ENCODE measurements at regions not wholly inside any gene's neighbourhood (a gene's known extent, or its start where the extent isn't known, plus 50 kb on each side); places are given as distances from the start of the nearest gene placed in this dataset.

- H3K4me3 Mint-ChIP-seq = peak overlapping the region in 1 of 10 donors; percentile 34
- intact Hi-C loops (cut with micrococcal nuclease) = no loop called here
- ChIA-PET CTCF (no interaction called here), POLR2A (no interaction called here)
- Histone ChIP-seq H3K27ac (ENCODE audit: low read depth, low read length) (no peak overlapping the region), H3K9me3 (ENCODE audit: control insufficient read depth in 2 of 3, low read length in 3 of 3) (no peaks in the 10 kb centered on the region), H3K27me3 (ENCODE audit: control insufficient read depth in 2 of 2, insufficient read depth in 2 of 2, low read length in 2 of 2) (peaks cover 0 to 7% of the 10 kb centered on the region in 2 donors), H3K4me3 (ENCODE audit: low read length) (no peak overlapping the region), H3K4me1 (ENCODE audit: control insufficient read depth in 2 of 2, insufficient read depth in 2 of 2, low read length in 2 of 2) (no peaks in the 10 kb centered on the region), H3K36me3 (ENCODE audit: control insufficient read depth in 2 of 3, insufficient read depth in 3 of 3, low read length in 3 of 3) (no peaks in the 10 kb centered on the region)
- ATAC-seq (peak; percentile 40), DNase-seq (no peak)
- peaks cover 0 to 7% (median 0%) of the 10 kb centered on the region in 11 donors for H3K9me3 Mint-ChIP-seq
- H3K27ac Mint-ChIP-seq = peak overlapping the region in 1 of 9 donors; percentile 30
- H3K27me3 Mint-ChIP-seq = peaks cover 5 to 31% (median 12%) of the 10 kb centered on the region in 5 donors
- peaks cover 0 to 9% (median 0%) of the 10 kb centered on the region in 5 donors for H3K36me3 Mint-ChIP-seq
- peaks cover 0 to 23% (median 0%) of the 10 kb centered on the region in 7 donors for H3K4me1 Mint-ChIP-seq
Observed at GRCh38 chr16:79717333-79718137, 117.0 kb upstream of the MAF start.

- Mint-ChIP-seq H3K4me3 (peak overlapping the region in 1 of 10 donors; percentile 34), H3K36me3 (peaks cover 0 to 5% (median 0%) of the 10 kb centered on the region in 5 donors), H3K4me1 (peaks cover 0 to 23% (median 0%) of the 10 kb centered on the region in 7 donors), H3K27ac (peak overlapping the region in 1 of 9 donors; percentile 30), H3K27me3 (peaks cover 5 to 31% (median 12%) of the 10 kb centered on the region in 5 donors), H3K9me3 (peaks cover 0 to 3% (median 0%) of the 10 kb centered on the region in 11 donors)
- Histone ChIP-seq H3K4me3 (ENCODE audit: low read length) (no peak overlapping the region), H3K27me3 (ENCODE audit: control insufficient read depth in 2 of 2, insufficient read depth in 2 of 2, low read length in 2 of 2) (peaks cover 0 to 7% of the 10 kb centered on the region in 2 donors), H3K4me1 (ENCODE audit: control insufficient read depth in 2 of 2, insufficient read depth in 2 of 2, low read length in 2 of 2) (no peaks in the 10 kb centered on the region), H3K27ac (ENCODE audit: low read depth, low read length) (no peak overlapping the region), H3K9me3 (ENCODE audit: control insufficient read depth in 2 of 3, low read length in 3 of 3) (no peaks in the 10 kb centered on the region), H3K36me3 (ENCODE audit: control insufficient read depth in 2 of 3, insufficient read depth in 3 of 3, low read length in 3 of 3) (no peaks in the 10 kb centered on the region)
- DNase-seq (no peak), ATAC-seq (peak; percentile 31)
- intact Hi-C loops (cut with micrococcal nuclease) = no loop called here
- ChIA-PET POLR2A (no interaction called here), CTCF (no interaction called here)
Observed at GRCh38 chr16:79716645-79717332, 116.3 kb upstream of the MAF start.

- Mint-ChIP-seq H3K27me3 (peaks cover 5 to 27% (median 12%) of the 10 kb centered on the region in 5 donors), H3K4me3 (peak overlapping the region in 1 of 10 donors; percentile 43), H3K36me3 (peaks cover 0 to 5% (median 0%) of the 10 kb centered on the region in 5 donors), H3K4me1 (peaks cover 0 to 23% (median 0%) of the 10 kb centered on the region in 7 donors), H3K27ac (no peak overlapping the region), H3K9me3 (peaks cover 0 to 3% (median 0%) of the 10 kb centered on the region in 11 donors)
- peaks cover 0 to 7% of the 10 kb centered on the region in 2 donors for H3K27me3 ChIP-seq (ENCODE audit: control insufficient read depth in 2 of 2, insufficient read depth in 2 of 2, low read length in 2 of 2)
- ChIA-PET POLR2A (no interaction called here), CTCF (no interaction called here)
- ATAC-seq (no peak), DNase-seq (no peak)
- no peak overlapping the region for H3K27ac ChIP-seq (ENCODE audit: low read depth, low read length)
- intact Hi-C loops (cut with micrococcal nuclease) = no loop called here
- H3K36me3 ChIP-seq (ENCODE audit: control insufficient read depth in 2 of 3, insufficient read depth in 3 of 3, low read length in 3 of 3) = no peaks in the 10 kb centered on the region
- no peaks in the 10 kb centered on the region for H3K4me1 ChIP-seq (ENCODE audit: control insufficient read depth in 2 of 2, insufficient read depth in 2 of 2, low read length in 2 of 2)
- no peaks in the 10 kb centered on the region for H3K9me3 ChIP-seq (ENCODE audit: control insufficient read depth in 2 of 3, low read length in 3 of 3)
- H3K4me3 ChIP-seq (ENCODE audit: low read length) = no peak overlapping the region
Observed at GRCh38 chr16:79715061-79715460, 114.5 kb upstream of the MAF start.

GRCh38 chr16:79714440-79714839 is 113.9 kb upstream of the MAF start:
- Mint-ChIP-seq H3K27ac (no peak overlapping the region), H3K27me3 (peaks cover 5 to 22% (median 12%) of the 10 kb centered on the region in 5 donors), H3K36me3 (peaks cover 0 to 5% (median 0%) of the 10 kb centered on the region in 5 donors), H3K4me3 (no peak overlapping the region), H3K4me1 (peaks cover 0 to 23% (median 0%) of the 10 kb centered on the region in 7 donors), H3K9me3 (peaks cover 0 to 2% (median 0%) of the 10 kb centered on the region in 11 donors)
- ChIA-PET CTCF (no interaction called here), POLR2A (no interaction called here)
- Histone ChIP-seq H3K9me3 (ENCODE audit: control insufficient read depth in 2 of 3, low read length in 3 of 3) (no peaks in the 10 kb centered on the region), H3K27ac (ENCODE audit: low read depth, low read length) (no peak overlapping the region), H3K4me1 (ENCODE audit: control insufficient read depth in 2 of 2, insufficient read depth in 2 of 2, low read length in 2 of 2) (no peaks in the 10 kb centered on the region), H3K27me3 (ENCODE audit: control insufficient read depth in 2 of 2, insufficient read depth in 2 of 2, low read length in 2 of 2) (peaks cover 0 to 7% of the 10 kb centered on the region in 2 donors), H3K4me3 (ENCODE audit: low read length) (no peak overlapping the region), H3K36me3 (ENCODE audit: control insufficient read depth in 2 of 3, insufficient read depth in 3 of 3, low read length in 3 of 3) (no peaks in the 10 kb centered on the region)
- ATAC-seq (no peak), DNase-seq (no peak)
- intact Hi-C loops (cut with micrococcal nuclease) = loop anchor here in 1 of 2 donors (5.0 kb wide), 1 partner anchor 112 kb away; the partner anchor contains the start of gene MAF

GRCh38 chr16:79713609-79714309 is 113.2 kb upstream of the MAF start:
- H3K4me1 Mint-ChIP-seq = peaks cover 0 to 23% (median 0%) of the 10 kb centered on the region in 7 donors
- no peaks in the 10 kb centered on the region for H3K9me3 ChIP-seq (ENCODE audit: control insufficient read depth in 2 of 3, low read length in 3 of 3)
- DNase-seq (no peak), ATAC-seq (no peak)
- H3K4me3 Mint-ChIP-seq = peak overlapping the region in 1 of 10 donors; percentile 63
- POLR2A ChIA-PET = no interaction called here
- peak overlapping the region in 1 of 9 donors; percentile 56 for H3K27ac Mint-ChIP-seq
- H3K27me3 ChIP-seq (ENCODE audit: control insufficient read depth in 2 of 2, insufficient read depth in 2 of 2, low read length in 2 of 2) = peaks cover 0 to 7% of the 10 kb centered on the region in 2 donors
- peaks cover 0 to 2% (median 0%) of the 10 kb centered on the region in 11 donors for H3K9me3 Mint-ChIP-seq
- no peak overlapping the region for H3K4me3 ChIP-seq (ENCODE audit: low read length)
- H3K4me1 ChIP-seq (ENCODE audit: control insufficient read depth in 2 of 2, insufficient read depth in 2 of 2, low read length in 2 of 2) = no peaks in the 10 kb centered on the region
- H3K27ac ChIP-seq (ENCODE audit: low read depth, low read length) = no peak overlapping the region
- intact Hi-C loops (cut with micrococcal nuclease) = loop anchor here in 1 of 2 donors (5.0 kb wide), 1 partner anchor 111 kb away; the partner anchor contains the start of gene MAF
- CTCF ChIA-PET = no interaction called here
- no peaks in the 10 kb centered on the region for H3K36me3 ChIP-seq (ENCODE audit: control insufficient read depth in 2 of 3, insufficient read depth in 3 of 3, low read length in 3 of 3)
- peaks cover 0 to 5% (median 0%) of the 10 kb centered on the region in 5 donors for H3K36me3 Mint-ChIP-seq
- peaks cover 4 to 20% (median 12%) of the 10 kb centered on the region in 5 donors for H3K27me3 Mint-ChIP-seq

GRCh38 chr16:79712276-79712675 is 111.7 kb upstream of the MAF start:
- Mint-ChIP-seq H3K27ac (no peak overlapping the region), H3K36me3 (peaks cover 0 to 5% (median 0%) of the 10 kb centered on the region in 5 donors), H3K27me3 (peaks cover 4 to 19% (median 12%) of the 10 kb centered on the region in 5 donors), H3K9me3 (peaks cover 0 to 2% (median 0%) of the 10 kb centered on the region in 11 donors), H3K4me1 (peaks cover 0 to 21% (median 0%) of the 10 kb centered on the region in 7 donors), H3K4me3 (no peak overlapping the region)
- DNase-seq (no peak), ATAC-seq (no peak)
- H3K4me1 ChIP-seq (ENCODE audit: control insufficient read depth in 2 of 2, insufficient read depth in 2 of 2, low read length in 2 of 2) = no peaks in the 10 kb centered on the region
- H3K9me3 ChIP-seq (ENCODE audit: control insufficient read depth in 2 of 3, low read length in 3 of 3) = no peaks in the 10 kb centered on the region
- H3K36me3 ChIP-seq (ENCODE audit: control insufficient read depth in 2 of 3, insufficient read depth in 3 of 3, low read length in 3 of 3) = no peaks in the 10 kb centered on the region
- CTCF ChIA-PET = no interaction called here
- POLR2A ChIA-PET = no interaction called here
- no peak overlapping the region for H3K27ac ChIP-seq (ENCODE audit: low read depth, low read length)
- intact Hi-C loops (cut with micrococcal nuclease) = loop anchor here in 1 of 2 donors (5.0 kb wide), 1 partner anchor 110 kb away; the partner anchor contains the start of gene MAF
- H3K27me3 ChIP-seq (ENCODE audit: control insufficient read depth in 2 of 2, insufficient read depth in 2 of 2, low read length in 2 of 2) = peaks cover 0 to 7% of the 10 kb centered on the region in 2 donors
- no peak overlapping the region for H3K4me3 ChIP-seq (ENCODE audit: low read length)

Measured in naive thymus-derived CD4-positive, alpha-beta T cell (primary cell).